DMS153 treated with DMSO at 0.1 percent for 48 hours (cell line): ENCODE measurements at regions not wholly inside any gene's neighbourhood (a gene's known extent, or its start where the extent isn't known, plus 50 kb on each side); places are given as distances from the start of the nearest gene placed in this dataset.
A peak's percentile ranks its signal among the peaks of the same experiment; 100 is the strongest.
"Not testable (repeated sequence)": the region's sequence is repeated elsewhere in the genome, so short reads cannot be mapped to it uniquely, and the experiment has no call there.

ENCODE experiments used
- DNase-seq: peaks from one replicate; lab custom pipeline; 2025; ENCODE audit not compliant: unreplicated experiment; lab: John Stamatoyannopoulos, UW

- no peak for DNase-seq
Observed at GRCh38 chr2:185245806-185246205, 492.8 kb upstream of the FSIP2 start.

GRCh38 chr2:185246717-185247116 lies 491.9 kb upstream of the FSIP2 start:
- DNase-seq, result no peak

DNA sequence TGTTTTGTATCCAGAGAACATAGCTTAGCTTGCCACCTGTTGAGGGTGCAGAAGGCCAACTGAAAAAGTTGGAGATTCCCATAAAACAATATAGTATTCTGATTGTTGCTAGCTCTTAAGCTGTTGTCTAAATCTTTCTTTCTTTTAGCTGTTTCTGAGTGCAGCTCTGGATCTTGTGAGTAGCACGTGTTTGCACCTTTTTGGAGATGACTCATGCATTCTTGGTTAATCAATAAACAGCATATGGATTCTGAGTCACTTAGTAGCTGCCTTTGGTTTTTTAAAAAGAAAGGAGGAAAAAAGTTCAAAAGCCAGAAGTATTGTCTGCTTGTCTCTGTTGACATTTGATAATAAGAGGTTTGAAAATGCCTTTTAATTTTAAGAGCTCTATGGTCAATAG lies 483.0 kb upstream of the FSIP2 start:
- no peak for DNase-seq

- no peak for DNase-seq
Observed at GRCh38 chr2:185265747-185266146, 472.9 kb upstream of the FSIP2 start.

GRCh38 chr2:185268651-185269050 lies 470.0 kb upstream of the FSIP2 start:
- no peak for DNase-seq

GRCh38 chr2:185274718-185275484 lies 463.7 kb upstream of the FSIP2 start:
- no peak for DNase-seq

GRCh38 chr2:185275979-185276378 lies 462.6 kb upstream of the FSIP2 start:
- not testable (repeated sequence) for DNase-seq

DNA sequence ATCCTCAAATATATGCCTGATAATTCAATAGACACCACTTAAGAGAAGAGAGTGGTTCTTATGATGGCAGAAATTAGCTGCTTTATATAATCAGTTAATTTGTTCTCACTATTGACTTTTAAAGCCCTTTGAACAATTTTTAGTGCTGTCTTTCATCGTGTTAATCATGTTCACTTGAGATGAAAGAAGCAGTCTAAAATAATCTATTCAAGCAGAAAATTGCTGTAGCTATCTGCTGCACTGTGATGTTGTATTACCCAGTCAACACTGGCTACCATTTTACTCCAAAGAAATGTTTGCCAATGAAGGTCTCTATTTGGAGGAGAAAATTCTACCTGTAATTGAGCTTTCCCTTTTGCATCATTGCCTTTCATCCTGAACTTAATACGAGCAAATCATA lies 459.8 kb upstream of the FSIP2 start:
- DNase-seq, result no peak

- DNase-seq, result no peak
Observed at GRCh38 chr2:185279999-185280398, 458.6 kb upstream of the FSIP2 start.

- no peak for DNase-seq
Observed at GRCh38 chr2:185284696-185285095, 453.9 kb upstream of the FSIP2 start.

DNA sequence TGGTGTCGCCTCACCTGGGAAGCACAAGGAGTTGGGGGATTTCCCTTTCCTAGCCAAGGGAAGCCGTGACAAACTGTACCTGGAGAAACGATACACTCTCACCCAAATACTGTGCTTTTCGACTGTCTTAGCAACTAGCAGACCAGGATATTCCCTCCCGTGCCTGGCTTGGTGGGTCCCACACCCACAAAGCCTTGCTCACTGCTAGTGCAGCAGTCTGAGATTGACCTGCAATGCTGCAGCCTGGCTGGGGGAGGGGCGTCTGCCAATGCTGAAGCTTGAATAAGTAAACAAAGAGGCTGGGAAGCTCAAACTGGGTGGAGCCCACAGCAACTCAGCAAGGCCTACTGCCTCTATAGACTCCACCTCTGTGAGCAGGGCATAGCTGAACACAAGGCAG lies 448.6 kb upstream of the FSIP2 start:
- DNase-seq, result peak; percentile 47

DNA sequence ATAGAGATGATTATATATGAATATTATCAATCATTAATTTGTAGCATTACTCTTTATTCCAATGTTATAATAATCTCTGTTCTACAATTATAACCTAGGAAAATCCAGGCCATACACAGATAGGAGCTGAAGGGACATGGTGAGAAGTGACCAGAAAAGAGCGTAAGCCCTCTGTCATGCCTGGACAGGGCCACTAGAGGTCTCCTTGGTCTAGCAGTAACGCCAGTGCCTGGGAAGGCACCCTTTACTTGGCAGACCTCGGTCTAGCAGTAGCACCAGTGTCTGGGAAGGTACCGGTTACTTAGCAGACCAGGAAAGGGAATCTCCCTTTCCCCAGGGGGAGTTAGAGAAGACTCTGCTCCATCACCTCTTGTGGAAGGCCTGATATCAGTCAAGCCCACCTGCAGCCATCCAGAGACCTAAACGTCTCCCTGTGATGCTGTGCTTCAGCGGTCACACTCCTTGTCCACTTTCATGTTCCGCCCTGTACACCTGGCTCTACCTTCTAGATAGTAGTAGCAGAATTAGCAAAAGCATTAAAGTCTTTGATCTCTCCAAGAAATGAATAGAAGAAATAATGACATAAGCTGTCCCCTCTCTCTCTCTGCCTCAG lies 447.5 kb upstream of the FSIP2 start:
- DNase-seq, result no peak

GRCh38 chr2:185299867-185300266 lies 438.7 kb upstream of the FSIP2 start:
- DNase-seq, result no peak

DNA sequence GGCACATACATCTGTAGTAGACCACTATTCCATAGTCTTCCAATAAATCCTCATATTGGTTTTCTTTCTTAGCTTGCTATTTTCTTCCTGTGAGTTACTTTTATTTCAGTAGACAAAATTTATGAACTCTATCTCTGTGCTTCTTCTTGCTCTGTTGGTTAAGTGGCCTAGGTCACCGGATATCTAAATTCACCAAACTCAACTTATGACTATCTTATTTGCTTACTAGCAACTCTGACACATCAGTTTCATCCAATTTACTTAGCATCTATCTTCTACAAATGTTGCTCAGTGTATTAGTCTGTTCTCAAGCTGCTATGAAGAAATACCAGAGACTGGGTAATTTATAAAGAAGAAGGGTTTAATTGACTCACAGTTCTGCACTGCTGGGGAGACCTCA lies 432.5 kb upstream of the FSIP2 start:
- DNase-seq, result no peak

GRCh38 chr2:185316383-185316782 lies 422.2 kb upstream of the FSIP2 start:
- DNase-seq, result no peak

DNA sequence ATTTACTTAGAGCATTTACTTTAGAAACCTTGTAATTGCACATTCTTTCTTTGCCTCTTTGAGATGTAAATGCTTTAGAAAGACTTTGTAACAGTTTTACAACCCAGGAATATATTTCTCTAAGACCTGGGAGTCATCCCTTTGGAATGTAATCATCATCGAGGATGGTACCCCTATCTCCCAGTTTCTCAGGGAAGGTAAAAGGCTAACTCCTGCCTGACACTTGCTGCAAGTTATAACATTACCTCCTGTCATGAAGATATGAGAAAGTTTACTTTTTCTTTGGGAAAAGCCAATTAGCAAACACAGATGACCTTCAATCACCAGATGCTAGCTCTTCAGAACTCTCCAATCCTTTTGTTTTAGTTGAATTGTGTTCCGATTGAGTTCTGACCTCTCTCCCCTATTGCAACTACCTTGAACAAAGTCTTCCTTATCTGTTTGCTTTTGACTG lies 420.3 kb upstream of the FSIP2 start:
- no peak for DNase-seq

DNA sequence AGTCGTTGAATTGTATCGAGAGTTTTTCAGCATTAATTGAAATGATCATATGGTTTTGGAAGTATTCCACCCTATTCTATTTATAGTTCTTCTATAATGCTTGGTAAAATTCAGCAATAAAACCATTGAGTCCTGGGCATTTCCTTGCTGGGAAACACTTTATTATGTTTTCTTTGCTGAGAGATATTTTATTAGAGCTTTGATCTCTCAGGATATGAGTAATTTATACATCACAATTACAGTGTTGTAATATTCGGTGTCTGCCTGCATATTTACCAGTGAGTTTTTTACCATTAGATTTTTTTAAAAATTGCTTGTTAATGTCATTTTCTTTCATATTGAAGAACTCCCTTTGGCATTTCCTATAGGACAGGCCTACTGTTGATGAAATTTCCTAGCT lies 402.7 kb upstream of the FSIP2 start:
- DNase-seq, result no peak

- no peak for DNase-seq
Observed at GRCh38 chr2:185337033-185337432, 401.6 kb upstream of the FSIP2 start.

- no peak for DNase-seq
Observed at GRCh38 chr2:185338104-185338503, 400.5 kb upstream of the FSIP2 start.

DNA sequence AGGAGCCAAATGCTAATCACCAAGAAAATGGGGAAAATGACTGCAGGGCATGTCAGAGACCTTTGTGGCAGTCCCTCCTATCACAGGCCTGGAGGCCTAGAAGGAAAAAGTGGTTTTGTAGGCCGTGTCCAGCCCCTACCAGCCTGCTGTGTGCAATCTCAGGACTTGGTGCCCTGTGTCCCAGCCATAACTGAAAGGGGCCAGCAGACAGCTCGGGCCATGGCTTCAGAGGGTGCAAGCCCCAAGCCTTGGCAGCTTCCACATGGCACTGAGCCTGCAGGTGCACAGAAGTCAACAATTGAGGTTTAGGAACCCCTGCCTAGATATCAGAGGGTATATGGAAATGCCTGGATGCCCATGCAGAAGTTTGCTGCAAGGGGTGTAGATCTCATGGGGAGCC lies 391.2 kb upstream of the FSIP2 start:
- DNase-seq, result no peak

DNA sequence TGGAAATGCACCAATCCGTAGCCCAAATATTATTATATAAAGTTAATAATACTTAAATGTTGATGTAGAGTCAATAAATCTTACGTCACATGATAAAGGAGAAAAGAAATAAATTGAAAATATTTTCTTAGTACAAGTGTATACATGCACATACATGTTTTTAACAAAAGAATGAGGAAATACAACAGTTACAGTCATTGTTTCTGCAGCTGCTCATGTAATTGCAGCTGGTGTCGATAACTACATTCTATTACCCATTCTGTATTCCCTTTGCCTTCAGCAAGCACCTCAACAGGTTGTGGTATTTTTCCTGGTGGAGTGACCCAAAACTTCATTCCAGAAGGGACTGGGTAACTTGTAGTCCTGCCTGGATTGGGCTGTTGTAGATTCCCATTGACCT lies 377.8 kb upstream of the FSIP2 start:
- no peak for DNase-seq

DNA sequence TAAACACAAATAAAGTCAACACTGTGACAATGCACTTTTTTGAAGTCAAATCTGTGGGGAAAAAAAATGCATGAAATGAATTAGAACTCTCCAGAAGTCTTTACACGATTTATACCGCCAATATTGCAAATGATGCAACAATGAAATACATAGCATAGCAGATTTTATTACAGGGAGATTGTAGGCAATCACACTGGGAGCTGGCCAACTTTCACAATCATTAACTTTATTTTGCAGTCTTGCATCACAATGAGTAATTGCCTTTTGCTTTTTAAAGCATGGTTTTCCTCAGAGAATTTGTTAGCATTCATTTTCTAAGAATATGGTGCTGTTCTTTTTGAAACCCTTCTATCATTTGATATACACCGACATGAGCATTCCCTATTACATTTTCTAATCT lies 366.4 kb upstream of the FSIP2 start:
- DNase-seq, result no peak

- DNase-seq, result no peak
Observed at GRCh38 chr2:185373229-185373628, 365.4 kb upstream of the FSIP2 start.
